ENCODE measurements at regions not wholly inside any gene's neighbourhood (a gene's known extent, or its start where the extent isn't known, plus 50 kb on each side); places are given as distances from the start of the nearest gene placed in this dataset.
"Not testable (repeated sequence)": the region's sequence is repeated elsewhere in the genome, so short reads cannot be mapped to it uniquely, and the experiment has no call there.

DNA sequence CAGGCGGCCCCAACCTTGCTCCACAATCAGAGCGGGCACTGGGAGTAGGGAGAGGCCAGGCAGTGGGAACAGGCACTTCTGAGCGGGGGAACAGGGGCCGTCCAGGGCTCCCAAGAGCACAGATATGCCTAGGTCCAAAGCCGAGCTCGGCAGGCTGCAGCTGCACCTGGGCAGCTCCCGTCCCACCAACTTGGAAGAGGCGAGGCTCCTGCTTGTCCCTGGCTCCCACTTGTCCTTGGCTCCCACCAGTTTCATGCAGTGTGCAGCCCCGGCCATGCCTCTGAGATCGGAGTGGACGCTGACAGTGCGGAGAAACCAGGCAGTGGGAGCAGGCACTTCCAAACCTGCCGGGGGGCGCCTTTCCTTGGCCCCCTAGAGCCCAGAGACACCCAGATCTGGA lies 84.0 kb upstream of the XAGE2 start:
- RAD21 ChIA-PET (ENCODE audit: unreplicated experiment): no interaction called here
- Histone ChIP-seq H3K9ac (ENCODE audit: control insufficient read depth, insufficient read depth, low read length) (no peak overlapping the region), H3K4me2 (ENCODE audit: control insufficient read depth, insufficient read depth) (no peak overlapping the region), H3K36me3 (ENCODE audit: control insufficient read depth in 2 of 2, insufficient read depth in 2 of 2, low read length in 1 of 2) (no peaks in the 10 kb centered on the region), H3K4me3 (no peak overlapping the region), H3K4me1 (ENCODE audit: control insufficient read depth, insufficient read depth, low read length) (no peaks in the 10 kb centered on the region), H2AFZ (ENCODE audit: control insufficient read depth, low read depth, low read length) (no peak overlapping the region), H4K20me1 (ENCODE audit: control insufficient read depth, insufficient read depth) (no peaks in the 10 kb centered on the region), H3K9me3 (replicated peaks; ENCODE audit: control insufficient read depth, insufficient read depth, low read length) (no peaks in the 10 kb centered on the region; the same call in 2 of the 3 replicates), H3K27ac (ENCODE audit: control insufficient read depth, insufficient read depth) (no peak overlapping the region), H3K79me2 (ENCODE audit: control insufficient read depth, insufficient read depth, low read length) (no peaks in the 10 kb centered on the region), H3K27me3 (replicated peaks in 1 of 2; ENCODE audit: control insufficient read depth in 2 of 2, insufficient read depth in 2 of 2, low read length in 1 of 2) (no peaks in the 10 kb centered on the region)
- intact Hi-C loops (cut with micrococcal nuclease; ENCODE audit: unreplicated experiment): no loop called here
- FAIRE-seq (no peak), ATAC-seq (no peak), DNase-seq (ENCODE audit: low read depth, low spot score) (no peak)
- CTCF ChIA-PET: no interaction called here
- SMC1A ChIA-PET (ENCODE audit: uncharacterized antibody, unreplicated experiment): no interaction called here
- in situ Hi-C loops (cut with MboI): no loop called here
- WGBS (ENCODE audit: insufficient coverage, insufficient replicate concordance, low lambda C conversion rate, missing lambda C conversion rate): 36% methylated on average over 14 of the region's 14 CpGs
- TF ChIP-seq ZNF207 (IDR thresholded peaks at IDR 0.05; ENCODE audit: borderline replicate concordance) (no peak), ESRRA (IDR thresholded peaks at IDR 0.05; ENCODE audit: low read length) (no peak), HDAC2 (IDR thresholded peaks at IDR 0.05) (no peak), RAD51 (IDR thresholded peaks at IDR 0.05) (no peak), HCFC1 (IDR thresholded peaks at IDR 0.05; ENCODE audit: low read length) (no peak), CREB1 (IDR thresholded peaks at IDR 0.05; ENCODE audit: low read depth) (no peak)
- TF ChIP-seq, protein P1, sequence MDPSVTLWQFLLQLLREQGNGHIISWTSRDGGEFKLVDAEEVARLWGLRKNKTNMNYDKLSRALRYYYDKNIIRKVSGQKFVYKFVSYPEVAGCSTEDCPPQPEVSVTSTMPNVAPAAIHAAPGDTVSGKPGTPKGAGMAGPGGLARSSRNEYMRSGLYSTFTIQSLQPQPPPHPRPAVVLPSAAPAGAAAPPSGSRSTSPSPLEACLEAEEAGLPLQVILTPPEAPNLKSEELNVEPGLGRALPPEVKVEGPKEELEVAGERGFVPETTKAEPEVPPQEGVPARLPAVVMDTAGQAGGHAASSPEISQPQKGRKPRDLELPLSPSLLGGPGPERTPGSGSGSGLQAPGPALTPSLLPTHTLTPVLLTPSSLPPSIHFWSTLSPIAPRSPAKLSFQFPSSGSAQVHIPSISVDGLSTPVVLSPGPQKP (IDR thresholded peaks at IDR 0.05; ENCODE audit: low read depth, low read length): no peak
- no TSS peak for BruUV-seq (replicated peaks)
- POLR2A ChIA-PET: no interaction called here

DNA sequence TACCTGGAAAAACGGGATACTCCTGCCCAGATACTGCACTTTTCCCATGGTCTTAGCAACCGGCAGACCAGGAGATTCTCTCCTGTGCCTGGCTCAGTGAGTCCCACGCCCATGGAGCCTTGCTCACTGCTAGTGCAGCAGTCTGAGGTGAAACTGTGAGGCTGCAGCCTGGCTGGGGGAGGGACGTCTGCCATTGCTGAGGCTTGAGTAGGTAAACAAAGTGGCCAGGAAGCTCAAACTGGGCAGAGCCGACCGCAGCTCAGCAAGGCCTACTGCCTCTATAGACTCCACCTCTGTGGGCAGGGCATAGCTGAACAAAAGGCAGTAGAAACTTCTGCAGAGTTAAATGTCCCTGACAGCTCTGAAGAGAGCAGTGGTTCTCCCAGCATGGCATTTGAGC lies 69.9 kb upstream of the XAGE2 start:
- DNase-seq (ENCODE audit: low read depth, low spot score); H3K79me2 ChIP-seq (ENCODE audit: control insufficient read depth, insufficient read depth, low read length); H3K27me3 ChIP-seq (replicated peaks in 1 of 2; ENCODE audit: control insufficient read depth in 2 of 2, insufficient read depth in 2 of 2, low read length in 1 of 2); H3K36me3 ChIP-seq (ENCODE audit: control insufficient read depth in 2 of 2, insufficient read depth in 2 of 2, low read length in 1 of 2); intact Hi-C loops (cut with micrococcal nuclease; ENCODE audit: unreplicated experiment); in situ Hi-C loops (cut with MboI); FAIRE-seq; H3K4me3 ChIP-seq; H3K4me2 ChIP-seq (ENCODE audit: control insufficient read depth, insufficient read depth); H3K27ac ChIP-seq (ENCODE audit: control insufficient read depth, insufficient read depth); H3K9ac ChIP-seq (ENCODE audit: control insufficient read depth, insufficient read depth, low read length); BruUV-seq (replicated peaks); H4K20me1 ChIP-seq (ENCODE audit: control insufficient read depth, insufficient read depth); ATAC-seq; H3K4me1 ChIP-seq (ENCODE audit: control insufficient read depth, insufficient read depth, low read length); RAD21 ChIA-PET (ENCODE audit: unreplicated experiment); CTCF ChIA-PET; H2AFZ ChIP-seq (ENCODE audit: control insufficient read depth, low read depth, low read length); H3K9me3 ChIP-seq (replicated peaks; ENCODE audit: control insufficient read depth, insufficient read depth, low read length); POLR2A ChIA-PET; SMC1A ChIA-PET (ENCODE audit: uncharacterized antibody, unreplicated experiment): not testable (repeated sequence)
- 33% methylated on average over 6 of the region's 6 CpGs for WGBS (ENCODE audit: insufficient coverage, insufficient replicate concordance, low lambda C conversion rate, missing lambda C conversion rate)

DNA sequence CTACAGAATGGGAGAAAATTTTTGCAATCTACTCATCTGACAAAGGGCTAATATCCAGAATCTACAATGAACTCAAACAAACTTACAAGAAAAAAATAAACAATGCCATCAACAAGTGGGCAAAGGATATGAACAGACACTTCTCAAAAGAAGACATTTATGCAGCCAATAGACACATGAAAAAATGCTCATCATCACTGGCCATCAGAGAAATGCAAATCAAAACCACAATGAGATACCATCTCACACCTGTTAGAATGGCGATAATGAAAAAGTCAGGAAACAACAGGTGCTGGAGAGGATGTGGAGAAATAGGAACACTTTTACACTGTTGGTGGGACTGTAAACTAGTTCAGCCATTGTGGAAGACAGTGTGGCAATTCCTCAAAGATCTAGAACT lies 60.3 kb upstream of the XAGE2 start:
- BruUV-seq (replicated peaks); SMC1A ChIA-PET (ENCODE audit: uncharacterized antibody, unreplicated experiment); H2AFZ ChIP-seq (ENCODE audit: control insufficient read depth, low read depth, low read length); H3K4me3 ChIP-seq; H4K20me1 ChIP-seq (ENCODE audit: control insufficient read depth, insufficient read depth); H3K36me3 ChIP-seq (ENCODE audit: control insufficient read depth in 2 of 2, insufficient read depth in 2 of 2, low read length in 1 of 2); DNase-seq (ENCODE audit: low read depth, low spot score); RAD21 ChIA-PET (ENCODE audit: unreplicated experiment); ATAC-seq; H3K4me2 ChIP-seq (ENCODE audit: control insufficient read depth, insufficient read depth); CTCF ChIA-PET; H3K4me1 ChIP-seq (ENCODE audit: control insufficient read depth, insufficient read depth, low read length); POLR2A ChIA-PET; intact Hi-C loops (cut with micrococcal nuclease; ENCODE audit: unreplicated experiment); FAIRE-seq; H3K27me3 ChIP-seq (replicated peaks in 1 of 2; ENCODE audit: control insufficient read depth in 2 of 2, insufficient read depth in 2 of 2, low read length in 1 of 2); H3K79me2 ChIP-seq (ENCODE audit: control insufficient read depth, insufficient read depth, low read length); H3K9ac ChIP-seq (ENCODE audit: control insufficient read depth, insufficient read depth, low read length); H3K27ac ChIP-seq (ENCODE audit: control insufficient read depth, insufficient read depth); H3K9me3 ChIP-seq (replicated peaks; ENCODE audit: control insufficient read depth, insufficient read depth, low read length): not testable (repeated sequence)
- in situ Hi-C loops (cut with MboI): loop anchor here (25.0 kb wide), 1 partner anchor 96 kb away; no protein-coding TSS in a partner anchor
- 41% methylated on average over 1 of the region's 1 CpG for WGBS (ENCODE audit: insufficient coverage, insufficient replicate concordance, low lambda C conversion rate, missing lambda C conversion rate)

Data from GM12878 (cell line).